ENCODE measurements at regions not wholly inside any gene's neighbourhood (a gene's known extent, or its start where the extent isn't known, plus 50 kb on each side); places are given as distances from the start of the nearest gene placed in this dataset.
A peak's percentile ranks its signal among the peaks of the same experiment; 100 is the strongest.
"Not testable (repeated sequence)": the region's sequence is repeated elsewhere in the genome, so short reads cannot be mapped to it uniquely, and the experiment has no call there.

- intact Hi-C loops (cut with DNase I), result no loop called here
- DNase-seq (ENCODE audit: low spot score), result no peak
Observed at GRCh38 chr1:196160066-196160795, 448.0 kb downstream of the KCNT2 start.

- intact Hi-C loops (cut with DNase I), result no loop called here
Observed at GRCh38 chr1:196155586-196155985, 452.7 kb downstream of the KCNT2 start.

GRCh38 chr1:196152975-196153374 lies 455.3 kb downstream of the KCNT2 start:
- intact Hi-C loops (cut with DNase I), result no loop called here
- DNase-seq (ENCODE audit: low spot score), result no peak

More at GRCh38 chr1:196155586-196155985, 452.7 kb downstream of the KCNT2 start:
- no peak for DNase-seq (ENCODE audit: low spot score)

- no peak for DNase-seq (ENCODE audit: low spot score)
- intact Hi-C loops (cut with DNase I), result no loop called here
Observed at GRCh38 chr1:196152086-196152485, 456.2 kb downstream of the KCNT2 start.

- no peak for DNase-seq (ENCODE audit: low spot score)
- intact Hi-C loops (cut with DNase I), result no loop called here
Observed at GRCh38 chr1:196148367-196148970, 459.8 kb downstream of the KCNT2 start.

- intact Hi-C loops (cut with DNase I), result no loop called here
Observed at GRCh38 chr1:196147530-196147929, 460.7 kb downstream of the KCNT2 start.

GRCh38 chr1:196145151-196145550 lies 463.1 kb downstream of the KCNT2 start:
- DNase-seq (ENCODE audit: low spot score); intact Hi-C loops (cut with DNase I): not testable (repeated sequence)

More at GRCh38 chr1:196147530-196147929, 460.7 kb downstream of the KCNT2 start:
- no peak for DNase-seq (ENCODE audit: low spot score)

GRCh38 chr1:196144588-196144987 lies 463.7 kb downstream of the KCNT2 start:
- intact Hi-C loops (cut with DNase I), result no loop called here
- no peak for DNase-seq (ENCODE audit: low spot score)

- no peak for DNase-seq (ENCODE audit: low spot score)
- intact Hi-C loops (cut with DNase I), result no loop called here
Observed at GRCh38 chr1:196143602-196144342, 464.5 kb downstream of the KCNT2 start.

- DNase-seq (ENCODE audit: low spot score), result no peak
- intact Hi-C loops (cut with DNase I), result no loop called here
Observed at GRCh38 chr1:196142111-196142640, 466.1 kb downstream of the KCNT2 start.

- intact Hi-C loops (cut with DNase I), result no loop called here
- no peak for DNase-seq (ENCODE audit: low spot score)
Observed at GRCh38 chr1:196136396-196136795, 471.8 kb downstream of the KCNT2 start.

- intact Hi-C loops (cut with DNase I), result no loop called here
Observed at GRCh38 chr1:196131691-196132090, 476.5 kb downstream of the KCNT2 start.

GRCh38 chr1:196128835-196129234 lies 479.4 kb downstream of the KCNT2 start:
- no peak for DNase-seq (ENCODE audit: low spot score)
- intact Hi-C loops (cut with DNase I), result no loop called here

More at GRCh38 chr1:196131691-196132090, 476.5 kb downstream of the KCNT2 start:
- no peak for DNase-seq (ENCODE audit: low spot score)

GRCh38 chr1:196121181-196121580 lies 487.1 kb downstream of the KCNT2 start:
- no peak for DNase-seq (ENCODE audit: low spot score)
- intact Hi-C loops (cut with DNase I), result no loop called here

- peak; percentile 82 for DNase-seq (ENCODE audit: low spot score)
Observed at GRCh38 chr1:196115646-196116045, 492.6 kb downstream of the KCNT2 start.

GRCh38 chr1:196114193-196114592 lies 494.0 kb downstream of the KCNT2 start:
- DNase-seq (ENCODE audit: low spot score), result no peak
- intact Hi-C loops (cut with DNase I), result no loop called here

More at GRCh38 chr1:196115646-196116045, 492.6 kb downstream of the KCNT2 start:
- intact Hi-C loops (cut with DNase I), result no loop called here

GRCh38 chr1:196108990-196109389 lies 499.2 kb downstream of the KCNT2 start:
- intact Hi-C loops (cut with DNase I); DNase-seq (ENCODE audit: low spot score): not testable (repeated sequence)

GRCh38 chr1:196105901-196106300 lies 502.3 kb downstream of the KCNT2 start:
- intact Hi-C loops (cut with DNase I), result no loop called here
- DNase-seq (ENCODE audit: low spot score), result no peak

- no peak for DNase-seq (ENCODE audit: low spot score)
- intact Hi-C loops (cut with DNase I), result no loop called here
Observed at GRCh38 chr1:196102826-196103225, 505.4 kb downstream of the KCNT2 start.

- DNase-seq (ENCODE audit: low spot score), result no peak
- intact Hi-C loops (cut with DNase I), result no loop called here
Observed at GRCh38 chr1:196098000-196098399, 510.2 kb downstream of the KCNT2 start.

Measured in posterior vena cava (tissue), 2 donors.